GM19035 (cell line): ENCODE measurements at regions not wholly inside any gene's neighbourhood (a gene's known extent, or its start where the extent isn't known, plus 50 kb on each side); places are given as distances from the start of the nearest gene placed in this dataset.
"Not testable (repeated sequence)": the region's sequence is repeated elsewhere in the genome, so short reads cannot be mapped to it uniquely, and the experiment has no call there.

Experiments
- ATAC-seq: cut with Tn5 transposase; IDR thresholded peaks from one replicate; pipeline ENCODE4 v1.9.1; 2021; ENCODE audit not compliant: unreplicated experiment

GRCh38 chr4:102397056-102397455 is 51.8 kb upstream of the SLC39A8 start:
- ATAC-seq: not testable (repeated sequence)

- no peak for ATAC-seq
These were observed 53.7 kb upstream of the SLC39A8 start for GRCh38 chr4:102399021-102399420.

GRCh38 chr4:102400898-102401297 is 55.6 kb upstream of the SLC39A8 start:
- no peak for ATAC-seq

- no peak for ATAC-seq
These were observed 56.9 kb upstream of the SLC39A8 start for GRCh38 chr4:102402223-102402622.

- ATAC-seq: no peak
These were observed 57.8 kb upstream of the SLC39A8 start for GRCh38 chr4:102403116-102403515.

GRCh38 chr4:102404431-102404969 is 59.2 kb upstream of the SLC39A8 start:
- ATAC-seq: no peak

- no peak for ATAC-seq
These were observed 60.6 kb upstream of the SLC39A8 start for GRCh38 chr4:102405821-102406401.

- ATAC-seq: not testable (repeated sequence)
These were observed 65.6 kb upstream of the SLC39A8 start for GRCh38 chr4:102410884-102411283.

GRCh38 chr4:102411408-102411807 is 66.1 kb upstream of the SLC39A8 start:
- ATAC-seq: no peak

- ATAC-seq: no peak
These were observed 71.5 kb upstream of the SLC39A8 start for GRCh38 chr4:102416765-102417164.

- ATAC-seq: no peak
These were observed 75.5 kb upstream of the SLC39A8 start for GRCh38 chr4:102420563-102421398.

- no peak for ATAC-seq
These were observed 77.6 kb upstream of the SLC39A8 start for GRCh38 chr4:102422843-102423242.

- no peak for ATAC-seq
These were observed 77.8 kb upstream of the NFKB1 start for GRCh38 chr4:102423375-102423774.

GRCh38 chr4:102427371-102427998 is 73.7 kb upstream of the NFKB1 start:
- no peak for ATAC-seq

- ATAC-seq: no peak
These were observed 73.0 kb upstream of the NFKB1 start for GRCh38 chr4:102428122-102428521.

- ATAC-seq: no peak
These were observed 71.6 kb upstream of the NFKB1 start for GRCh38 chr4:102429553-102429952.

- ATAC-seq: peak; percentile 7
These were observed 70.7 kb upstream of the NFKB1 start for GRCh38 chr4:102430461-102430910.

- ATAC-seq: no peak
These were observed 69.6 kb upstream of the NFKB1 start for GRCh38 chr4:102431608-102431961.

- ATAC-seq: no peak
These were observed 64.0 kb upstream of the NFKB1 start for GRCh38 chr4:102437111-102437510.

GRCh38 chr4:102438396-102439235 is 62.5 kb upstream of the NFKB1 start:
- no peak for ATAC-seq

GRCh38 chr4:102439236-102439614 is 61.9 kb upstream of the NFKB1 start:
- no peak for ATAC-seq
